GM23338 (cell line): ENCODE measurements at regions not wholly inside any gene's neighbourhood (a gene's known extent, or its start where the extent isn't known, plus 50 kb on each side); places are given as distances from the start of the nearest gene placed in this dataset.

ENCODE experiments used
- ATAC-seq: fragments of 200-7000 bp; cut with Tn5 transposase; 3 replicates; pipeline ENCODE4 v1.9.1; 2020
- DNase-seq: peaks from one replicate; pipeline ENCODE4 v3.0.0-alpha.2; 2015; ENCODE audit warnings: low spot score
- H2AFZ ChIP-seq: fragments of 200-600 bp; sonication (generic); 2 replicates; pipeline ENCODE4 v1.8.0; 2016; ENCODE audit warnings: antibody characterized with exemption, mild to moderate bottlenecking, moderate library complexity
- H3F3A ChIP-seq: fragments of 200-600 bp; sonication (generic); replicated peaks from 2 replicates; pipeline ENCODE4 v1.8.0; 2017; ENCODE audit warnings: antibody characterized with exemption, mixed run types, low read depth
- H3K27ac ChIP-seq: fragments of 200-600 bp; sonication (generic); 2 replicates; pipeline ENCODE4 v1.6.1; 2016; ENCODE audit warnings: low read depth
- H3K27me3 ChIP-seq: fragments of 200-600 bp; sonication (generic); 2 replicates; pipeline ENCODE4 v1.8.0; 2016; ENCODE audit warnings: mild to moderate bottlenecking, mixed run types, moderate library complexity; ENCODE audit not compliant: insufficient read depth
- H3K36me3 ChIP-seq: fragments of 200-600 bp; sonication (generic); 2 replicates; pipeline ENCODE4 v1.8.0; 2016; ENCODE audit warnings: mild to moderate bottlenecking; ENCODE audit not compliant: insufficient read depth
- H3K4me1 ChIP-seq: fragments of 200-600 bp; sonication (generic); 2 replicates; pipeline ENCODE4 v1.8.0; 2016; ENCODE audit warnings: mild to moderate bottlenecking, moderate library complexity; ENCODE audit not compliant: insufficient read depth
- H3K4me2 ChIP-seq: fragments of 200-600 bp; sonication (generic); 2 replicates; pipeline ENCODE4 v1.7.1; 2017; ENCODE audit warnings: mixed run types
- H3K4me3 ChIP-seq: fragments of 200-600 bp; sonication (generic); 2 replicates; pipeline ENCODE4 v1.6.1; 2016; ENCODE audit warnings: mixed run types
- H3K79me2 ChIP-seq: fragments of 200-600 bp; sonication (generic); replicated peaks from 2 replicates; pipeline ENCODE4 v1.8.0; 2017; ENCODE audit warnings: mild to moderate bottlenecking; ENCODE audit not compliant: insufficient read depth
- H3K9me2 ChIP-seq: fragments of 200-600 bp; sonication (generic); 2 replicates; pipeline ENCODE4 v1.8.0; 2017; ENCODE audit not compliant: insufficient read depth
- H4K20me1 ChIP-seq: fragments of 200-600 bp; sonication (generic); replicated peaks from 2 replicates; pipeline ENCODE4 v1.8.0; 2017; ENCODE audit warnings: mild to moderate bottlenecking; ENCODE audit not compliant: insufficient read depth
- H3K27ac Mint-ChIP-seq: 2 replicates; pipeline ENCODE4 v1.8.0; 2020; ENCODE audit warnings: inconsistent platforms, mild to moderate bottlenecking, moderate library complexity, mixed read lengths
- H3K27me3 Mint-ChIP-seq: 3 replicates; pipeline ENCODE4 v1.8.0; 2022; ENCODE audit warnings: low read depth, mild to moderate bottlenecking, moderate library complexity, mixed read lengths, inconsistent platforms; ENCODE audit not compliant: insufficient read depth, poor library complexity
- H3K36me3 Mint-ChIP-seq: 3 replicates; pipeline ENCODE4 v1.8.0; 2021; ENCODE audit warnings: low read depth, mild to moderate bottlenecking, inconsistent platforms, moderate library complexity, mixed read lengths
- H3K4me1 Mint-ChIP-seq: 3 replicates; pipeline ENCODE4 v1.8.0; 2020; ENCODE audit warnings: mild to moderate bottlenecking, inconsistent platforms, mixed read lengths
- H3K4me3 Mint-ChIP-seq: 3 replicates; pipeline ENCODE4 v1.8.0; 2021; ENCODE audit warnings: moderate library complexity, mild to moderate bottlenecking, inconsistent platforms, mixed read lengths
- H3K9me3 Mint-ChIP-seq: 3 replicates; pipeline ENCODE4 v1.8.0; 2020; ENCODE audit warnings: moderate library complexity, mild to moderate bottlenecking, inconsistent platforms, mixed read lengths
- CREB1 ChIP-seq: fragments of 250-450 bp; sonication (Bioruptor Pico); IDR thresholded peaks from 2 replicates; pipeline ENCODE4 v1.5.0; 2020; ENCODE audit warnings: low read depth, mild to moderate bottlenecking, moderate library complexity
- EZH2 ChIP-seq: fragments of 200-600 bp; sonication (generic); IDR thresholded peaks from one replicate; pipeline ENCODE4 v1.8.0; 2017; ENCODE audit warnings: antibody characterized with exemption, mild to moderate bottlenecking, low read depth; ENCODE audit not compliant: unreplicated experiment
- EZH2phosphoT487 ChIP-seq: fragments of 200-600 bp; sonication (generic); IDR thresholded peaks from one replicate; pipeline ENCODE4 v1.8.1; 2018; ENCODE audit warnings: antibody characterized with exemption; ENCODE audit not compliant: unreplicated experiment
- JUNB ChIP-seq: IDR thresholded peaks from one replicate; pipeline ENCODE4 v1.6.1; 2016; ENCODE audit warnings: antibody characterized with exemption; ENCODE audit not compliant: unreplicated experiment
- POLR2AphosphoS5 ChIP-seq: IDR thresholded peaks from 2 replicates; pipeline ENCODE4 v1.6.1; 2016; ENCODE audit warnings: antibody characterized with exemption, low read depth
- STAT1 ChIP-seq: IDR thresholded peaks from one replicate; pipeline ENCODE4 v1.6.1; 2016; ENCODE audit warnings: antibody characterized with exemption; ENCODE audit not compliant: unreplicated experiment
- ZNF114 ChIP-seq: fragments of 250-450 bp; sonication (Bioruptor Pico); IDR thresholded peaks from 2 replicates; pipeline ENCODE4 v1.5.0; 2020; ENCODE audit warnings: mild to moderate bottlenecking, moderate library complexity
- TF ChIP-seq, protein P1 (sequence below): fragments of 250-450 bp; sonication (Bioruptor Pico); IDR thresholded peaks from 2 replicates; pipeline ENCODE4 v1.5.0; 2020; ENCODE audit warnings: mild to moderate bottlenecking, moderate library complexity
- TF ChIP-seq, protein P2 (sequence below), 2 experiments: fragments of 200-600 bp in 1 of 2; sonication (generic) in 1 of 2; conservative IDR thresholded peaks; 2 replicates each; pipeline versions ENCODE4 v1.5.1 to v1.6.1; 2016 to 2017; ENCODE audit warnings: antibody characterized with exemption in 2 of 2, low read depth in 2 of 2, mild to moderate bottlenecking in 2 of 2, moderate library complexity in 1 of 2

DNA sequence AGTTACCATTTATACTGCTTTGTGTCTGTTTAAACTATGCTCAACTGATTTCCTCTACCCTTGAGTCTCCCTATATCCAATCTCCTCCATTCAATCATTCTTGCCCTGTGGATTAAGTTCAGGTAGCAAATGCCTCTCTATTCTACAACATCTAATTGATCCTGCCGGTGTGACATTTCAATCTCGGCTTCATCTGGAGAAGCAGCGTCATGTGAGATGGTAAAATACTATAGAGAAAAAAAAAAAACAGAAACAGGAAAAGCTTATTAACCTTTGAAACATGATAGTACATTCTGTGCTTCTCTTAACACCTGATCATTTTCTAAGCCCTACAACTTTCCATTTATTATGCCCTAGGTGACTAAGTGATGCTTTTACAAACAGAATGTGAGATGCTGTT lies 89.4 kb downstream of the KCTD12 start (continued):
- TF ChIP-seq, protein P1, sequence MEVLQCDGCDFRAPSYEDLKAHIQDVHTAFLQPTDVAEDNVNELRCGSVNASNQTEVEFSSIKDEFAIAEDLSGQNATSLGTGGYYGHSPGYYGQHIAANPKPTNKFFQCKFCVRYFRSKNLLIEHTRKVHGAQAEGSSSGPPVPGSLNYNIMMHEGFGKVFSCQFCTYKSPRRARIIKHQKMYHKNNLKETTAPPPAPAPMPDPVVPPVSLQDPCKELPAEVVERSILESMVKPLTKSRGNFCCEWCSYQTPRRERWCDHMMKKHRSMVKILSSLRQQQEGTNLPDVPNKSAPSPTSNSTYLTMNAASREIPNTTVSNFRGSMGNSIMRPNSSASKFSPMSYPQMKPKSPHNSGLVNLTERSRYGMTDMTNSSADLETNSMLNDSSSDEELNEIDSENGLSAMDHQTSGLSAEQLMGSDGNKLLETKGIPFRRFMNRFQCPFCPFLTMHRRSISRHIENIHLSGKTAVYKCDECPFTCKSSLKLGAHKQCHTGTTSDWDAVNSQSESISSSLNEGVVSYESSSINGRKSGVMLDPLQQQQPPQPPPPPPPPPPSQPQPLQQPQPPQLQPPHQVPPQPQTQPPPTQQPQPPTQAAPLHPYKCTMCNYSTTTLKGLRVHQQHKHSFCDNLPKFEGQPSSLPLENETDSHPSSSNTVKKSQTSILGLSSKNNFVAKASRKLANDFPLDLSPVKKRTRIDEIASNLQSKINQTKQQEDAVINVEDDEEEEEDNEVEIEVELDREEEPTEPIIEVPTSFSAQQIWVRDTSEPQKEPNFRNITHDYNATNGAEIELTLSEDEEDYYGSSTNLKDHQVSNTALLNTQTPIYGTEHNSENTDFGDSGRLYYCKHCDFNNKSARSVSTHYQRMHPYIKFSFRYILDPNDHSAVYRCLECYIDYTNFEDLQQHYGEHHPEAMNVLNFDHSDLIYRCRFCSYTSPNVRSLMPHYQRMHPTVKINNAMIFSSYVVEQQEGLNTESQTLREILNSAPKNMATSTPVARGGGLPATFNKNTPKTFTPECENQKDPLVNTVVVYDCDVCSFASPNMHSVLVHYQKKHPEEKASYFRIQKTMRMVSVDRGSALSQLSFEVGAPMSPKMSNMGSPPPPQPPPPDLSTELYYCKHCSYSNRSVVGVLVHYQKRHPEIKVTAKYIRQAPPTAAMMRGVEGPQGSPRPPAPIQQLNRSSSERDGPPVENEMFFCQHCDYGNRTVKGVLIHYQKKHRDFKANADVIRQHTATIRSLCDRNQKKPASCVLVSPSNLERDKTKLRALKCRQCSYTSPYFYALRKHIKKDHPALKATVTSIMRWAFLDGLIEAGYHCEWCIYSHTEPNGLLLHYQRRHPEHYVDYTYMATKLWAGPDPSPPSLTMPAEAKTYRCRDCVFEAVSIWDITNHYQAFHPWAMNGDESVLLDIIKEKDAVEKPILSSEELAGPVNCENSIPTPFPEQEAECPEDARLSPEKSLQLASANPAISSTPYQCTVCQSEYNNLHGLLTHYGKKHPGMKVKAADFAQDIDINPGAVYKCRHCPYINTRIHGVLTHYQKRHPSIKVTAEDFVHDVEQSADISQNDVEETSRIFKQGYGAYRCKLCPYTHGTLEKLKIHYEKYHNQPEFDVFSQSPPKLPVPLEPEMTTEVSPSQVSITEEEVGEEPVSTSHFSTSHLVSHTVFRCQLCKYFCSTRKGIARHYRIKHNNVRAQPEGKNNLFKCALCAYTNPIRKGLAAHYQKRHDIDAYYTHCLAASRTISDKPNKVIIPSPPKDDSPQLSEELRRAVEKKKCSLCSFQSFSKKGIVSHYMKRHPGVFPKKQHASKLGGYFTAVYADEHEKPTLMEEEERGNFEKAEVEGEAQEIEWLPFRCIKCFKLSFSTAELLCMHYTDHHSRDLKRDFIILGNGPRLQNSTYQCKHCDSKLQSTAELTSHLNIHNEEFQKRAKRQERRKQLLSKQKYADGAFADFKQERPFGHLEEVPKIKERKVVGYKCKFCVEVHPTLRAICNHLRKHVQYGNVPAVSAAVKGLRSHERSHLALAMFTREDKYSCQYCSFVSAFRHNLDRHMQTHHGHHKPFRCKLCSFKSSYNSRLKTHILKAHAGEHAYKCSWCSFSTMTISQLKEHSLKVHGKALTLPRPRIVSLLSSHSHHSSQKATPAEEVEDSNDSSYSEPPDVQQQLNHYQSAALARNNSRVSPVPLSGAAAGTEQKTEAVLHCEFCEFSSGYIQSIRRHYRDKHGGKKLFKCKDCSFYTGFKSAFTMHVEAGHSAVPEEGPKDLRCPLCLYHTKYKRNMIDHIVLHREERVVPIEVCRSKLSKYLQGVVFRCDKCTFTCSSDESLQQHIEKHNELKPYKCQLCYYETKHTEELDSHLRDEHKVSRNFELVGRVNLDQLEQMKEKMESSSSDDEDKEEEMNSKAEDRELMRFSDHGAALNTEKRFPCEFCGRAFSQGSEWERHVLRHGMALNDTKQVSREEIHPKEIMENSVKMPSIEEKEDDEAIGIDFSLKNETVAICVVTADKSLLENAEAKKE, result no peak

DNA sequence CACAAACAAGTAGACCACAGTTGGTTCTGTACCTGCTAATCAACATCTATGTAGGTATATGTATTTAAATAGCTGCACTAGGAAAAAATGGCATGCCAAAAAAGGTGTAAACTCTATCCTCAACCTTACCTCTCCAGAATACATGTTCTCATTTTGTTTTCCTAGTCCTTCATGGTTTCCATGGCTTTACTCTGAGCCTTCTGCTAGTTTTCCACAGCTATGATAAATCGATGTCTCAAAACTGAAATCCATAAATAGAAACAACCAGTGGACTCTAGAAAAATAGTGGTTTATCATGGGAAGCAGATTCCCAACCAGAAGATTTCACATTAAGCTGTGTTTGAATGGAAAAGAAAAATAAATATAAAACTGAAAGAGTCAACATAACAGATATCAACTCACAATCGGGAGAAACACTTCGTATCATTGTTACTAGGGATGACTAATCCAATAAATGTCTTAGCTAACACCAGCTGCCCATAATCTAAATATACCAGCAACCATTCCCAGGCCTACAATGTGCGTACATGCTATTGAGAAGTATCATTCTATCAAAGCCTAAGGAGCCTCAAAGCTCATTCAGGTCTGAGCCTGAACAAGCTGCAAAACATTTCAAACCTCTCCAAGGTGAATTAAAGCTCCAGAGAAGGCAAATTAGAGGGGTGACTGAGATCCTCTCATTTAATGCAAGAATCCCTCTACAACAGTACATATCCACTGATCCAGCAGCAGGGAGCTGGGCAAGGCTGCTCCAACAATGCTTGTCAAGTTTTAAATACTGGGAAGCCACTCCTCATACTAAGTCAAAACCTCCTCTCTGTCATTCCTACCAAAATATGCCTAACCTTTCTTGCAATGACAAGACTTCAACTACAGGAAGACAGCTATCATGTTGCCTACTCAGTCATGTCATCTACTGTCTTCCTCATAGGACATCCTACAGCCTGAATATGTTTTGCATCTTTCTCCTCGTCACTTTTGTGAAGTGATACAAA lies 90.2 kb downstream of the KCTD12 start:
- Histone ChIP-seq H3K4me2 (no peak overlapping the region), H3K36me3 (no peaks in the 10 kb centered on the region), H3K79me2 (no peaks in the 10 kb centered on the region), H3K4me3 (no peak overlapping the region), H3K4me1 (no peaks in the 10 kb centered on the region; the same call in none of the 2 replicates), H3K27me3 (no peaks in the 10 kb centered on the region), H3F3A (no peaks in the 10 kb centered on the region), H3K9me2 (no peaks in the 10 kb centered on the region), H4K20me1 (no peaks in the 10 kb centered on the region), H3K27ac (no peak overlapping the region), H2AFZ (no peak overlapping the region)
- DNase-seq (no peak), ATAC-seq (no peak)
- H3K4me3 Mint-ChIP-seq, result no peak overlapping the region
- no peaks in the 10 kb centered on the region for H3K9me3 Mint-ChIP-seq
- peaks cover 14% of the 10 kb centered on the region for H3K4me1 Mint-ChIP-seq
- no peak overlapping the region for H3K27ac Mint-ChIP-seq
- no peaks in the 10 kb centered on the region for H3K27me3 Mint-ChIP-seq
- H3K36me3 Mint-ChIP-seq, result no peaks in the 10 kb centered on the region
- TF ChIP-seq POLR2AphosphoS5 (no peak), EZH2 (no peak), ZNF114 (CRISPR knock-in tag) (no peak), CREB1 (CRISPR knock-in tag) (no peak), STAT1 (no peak), JUNB (no peak), EZH2phosphoT487 (no peak)
- TF ChIP-seq, protein P2, sequence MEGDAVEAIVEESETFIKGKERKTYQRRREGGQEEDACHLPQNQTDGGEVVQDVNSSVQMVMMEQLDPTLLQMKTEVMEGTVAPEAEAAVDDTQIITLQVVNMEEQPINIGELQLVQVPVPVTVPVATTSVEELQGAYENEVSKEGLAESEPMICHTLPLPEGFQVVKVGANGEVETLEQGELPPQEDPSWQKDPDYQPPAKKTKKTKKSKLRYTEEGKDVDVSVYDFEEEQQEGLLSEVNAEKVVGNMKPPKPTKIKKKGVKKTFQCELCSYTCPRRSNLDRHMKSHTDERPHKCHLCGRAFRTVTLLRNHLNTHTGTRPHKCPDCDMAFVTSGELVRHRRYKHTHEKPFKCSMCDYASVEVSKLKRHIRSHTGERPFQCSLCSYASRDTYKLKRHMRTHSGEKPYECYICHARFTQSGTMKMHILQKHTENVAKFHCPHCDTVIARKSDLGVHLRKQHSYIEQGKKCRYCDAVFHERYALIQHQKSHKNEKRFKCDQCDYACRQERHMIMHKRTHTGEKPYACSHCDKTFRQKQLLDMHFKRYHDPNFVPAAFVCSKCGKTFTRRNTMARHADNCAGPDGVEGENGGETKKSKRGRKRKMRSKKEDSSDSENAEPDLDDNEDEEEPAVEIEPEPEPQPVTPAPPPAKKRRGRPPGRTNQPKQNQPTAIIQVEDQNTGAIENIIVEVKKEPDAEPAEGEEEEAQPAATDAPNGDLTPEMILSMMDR (conservative IDR thresholded peaks at IDR 0.05; ENCODE audit: low read depth in 2 of 2), result no peak
